ENCODE measurements at regions not wholly inside any gene's neighbourhood (a gene's known extent, or its start where the extent isn't known, plus 50 kb on each side); places are given as distances from the start of the nearest gene placed in this dataset.

DNA sequence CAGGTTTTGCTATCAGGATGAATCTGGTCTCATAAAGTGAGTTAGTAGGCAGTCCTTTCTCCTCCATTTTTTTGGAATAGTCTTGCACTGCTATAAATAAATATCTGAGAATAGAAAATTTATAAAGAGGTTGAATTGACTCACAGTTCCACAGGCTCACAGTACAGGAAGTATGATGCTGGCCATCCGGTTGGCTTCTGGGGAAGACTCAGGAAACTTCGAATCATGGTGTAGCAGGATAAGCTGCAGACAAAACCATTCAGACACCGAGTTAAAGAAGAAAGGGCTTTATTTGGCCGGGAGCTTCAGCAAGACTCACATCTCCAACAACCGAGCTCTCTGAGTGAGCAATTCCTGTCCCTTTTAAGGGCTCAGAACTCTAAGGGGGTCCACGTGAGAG, 348.2 kb downstream of the KCTD8 start:
- DNase-seq = no peak
- no peaks in the 10 kb centered on the region for H3K27me3 Mint-ChIP-seq (ENCODE audit: unreplicated experiment)
- peaks cover 4% of the 10 kb centered on the region for H3K9me3 Mint-ChIP-seq (ENCODE audit: unreplicated experiment)
- H3K4me3 Mint-ChIP-seq (ENCODE audit: unreplicated experiment) = no peak overlapping the region
- no peaks in the 10 kb centered on the region for H3K36me3 Mint-ChIP-seq (ENCODE audit: unreplicated experiment)
- no peaks in the 10 kb centered on the region for H3K4me1 Mint-ChIP-seq (ENCODE audit: low read depth, unreplicated experiment)
- no peak overlapping the region for H3K27ac Mint-ChIP-seq (ENCODE audit: unreplicated experiment)
- TF ChIP-seq, protein P1, sequence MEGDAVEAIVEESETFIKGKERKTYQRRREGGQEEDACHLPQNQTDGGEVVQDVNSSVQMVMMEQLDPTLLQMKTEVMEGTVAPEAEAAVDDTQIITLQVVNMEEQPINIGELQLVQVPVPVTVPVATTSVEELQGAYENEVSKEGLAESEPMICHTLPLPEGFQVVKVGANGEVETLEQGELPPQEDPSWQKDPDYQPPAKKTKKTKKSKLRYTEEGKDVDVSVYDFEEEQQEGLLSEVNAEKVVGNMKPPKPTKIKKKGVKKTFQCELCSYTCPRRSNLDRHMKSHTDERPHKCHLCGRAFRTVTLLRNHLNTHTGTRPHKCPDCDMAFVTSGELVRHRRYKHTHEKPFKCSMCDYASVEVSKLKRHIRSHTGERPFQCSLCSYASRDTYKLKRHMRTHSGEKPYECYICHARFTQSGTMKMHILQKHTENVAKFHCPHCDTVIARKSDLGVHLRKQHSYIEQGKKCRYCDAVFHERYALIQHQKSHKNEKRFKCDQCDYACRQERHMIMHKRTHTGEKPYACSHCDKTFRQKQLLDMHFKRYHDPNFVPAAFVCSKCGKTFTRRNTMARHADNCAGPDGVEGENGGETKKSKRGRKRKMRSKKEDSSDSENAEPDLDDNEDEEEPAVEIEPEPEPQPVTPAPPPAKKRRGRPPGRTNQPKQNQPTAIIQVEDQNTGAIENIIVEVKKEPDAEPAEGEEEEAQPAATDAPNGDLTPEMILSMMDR (IDR thresholded peaks at IDR 0.05; ENCODE audit: partially characterized antibody, unreplicated experiment) = no peak

GRCh38 chr4:44118971-44119680, 329.5 kb downstream of the KCTD8 start:
- H3K36me3 Mint-ChIP-seq (ENCODE audit: unreplicated experiment) = no peaks in the 10 kb centered on the region
- no peaks in the 10 kb centered on the region for H3K9me3 Mint-ChIP-seq (ENCODE audit: unreplicated experiment)

DNA sequence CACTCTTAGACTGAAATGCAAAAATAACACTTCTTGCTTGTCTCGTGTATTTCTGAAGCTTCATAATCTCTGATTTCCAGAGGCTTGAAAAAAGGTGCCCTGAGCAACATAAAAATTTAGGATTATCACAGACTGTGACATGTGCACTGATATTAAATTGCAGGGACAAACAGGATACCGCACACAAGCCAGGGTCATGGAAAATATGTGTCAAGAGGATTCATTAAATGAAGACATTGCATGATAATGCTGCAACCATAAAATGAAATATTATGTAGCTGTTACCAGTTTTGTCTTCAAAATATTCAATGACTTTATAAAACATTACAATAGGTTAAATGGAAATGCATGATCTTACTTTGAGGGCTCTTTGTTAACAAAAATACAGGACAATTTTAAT, 328.0 kb downstream of the KCTD8 start:
- H3K9me3 Mint-ChIP-seq (ENCODE audit: unreplicated experiment) = no peaks in the 10 kb centered on the region
- no peaks in the 10 kb centered on the region for H3K36me3 Mint-ChIP-seq (ENCODE audit: unreplicated experiment)
- H3K27ac Mint-ChIP-seq (ENCODE audit: unreplicated experiment) = no peak overlapping the region
- TF ChIP-seq, protein P1 (IDR thresholded peaks at IDR 0.05; ENCODE audit: partially characterized antibody, unreplicated experiment) = no peak
- H3K4me3 Mint-ChIP-seq (ENCODE audit: unreplicated experiment) = no peak overlapping the region
- no peaks in the 10 kb centered on the region for H3K27me3 Mint-ChIP-seq (ENCODE audit: unreplicated experiment)
- no peak for DNase-seq
- H3K4me1 Mint-ChIP-seq (ENCODE audit: low read depth, unreplicated experiment) = no peaks in the 10 kb centered on the region

More at GRCh38 chr4:44118971-44119680, 329.5 kb downstream of the KCTD8 start:
- Mint-ChIP-seq H3K27me3 (ENCODE audit: unreplicated experiment) (no peaks in the 10 kb centered on the region), H3K4me3 (ENCODE audit: unreplicated experiment) (no peak overlapping the region), H3K4me1 (ENCODE audit: low read depth, unreplicated experiment) (no peaks in the 10 kb centered on the region), H3K27ac (ENCODE audit: unreplicated experiment) (no peak overlapping the region)
- TF ChIP-seq, protein P1 (IDR thresholded peaks at IDR 0.05; ENCODE audit: partially characterized antibody, unreplicated experiment) = no peak
- no peak for DNase-seq

- Mint-ChIP-seq H3K27ac (ENCODE audit: unreplicated experiment) (no peak overlapping the region), H3K4me3 (ENCODE audit: unreplicated experiment) (no peak overlapping the region), H3K36me3 (ENCODE audit: unreplicated experiment) (no peaks in the 10 kb centered on the region), H3K4me1 (ENCODE audit: low read depth, unreplicated experiment) (no peaks in the 10 kb centered on the region), H3K27me3 (ENCODE audit: unreplicated experiment) (no peaks in the 10 kb centered on the region), H3K9me3 (ENCODE audit: unreplicated experiment) (no peaks in the 10 kb centered on the region)
- TF ChIP-seq, protein P1 (IDR thresholded peaks at IDR 0.05; ENCODE audit: partially characterized antibody, unreplicated experiment) = no peak
- no peak for DNase-seq
Observed at GRCh38 chr4:44121210-44121609, 327.4 kb downstream of the KCTD8 start.
